ENCODE measurements at regions not wholly inside any gene's neighbourhood (a gene's known extent, or its start where the extent isn't known, plus 50 kb on each side); places are given as distances from the start of the nearest gene placed in this dataset.

DNA sequence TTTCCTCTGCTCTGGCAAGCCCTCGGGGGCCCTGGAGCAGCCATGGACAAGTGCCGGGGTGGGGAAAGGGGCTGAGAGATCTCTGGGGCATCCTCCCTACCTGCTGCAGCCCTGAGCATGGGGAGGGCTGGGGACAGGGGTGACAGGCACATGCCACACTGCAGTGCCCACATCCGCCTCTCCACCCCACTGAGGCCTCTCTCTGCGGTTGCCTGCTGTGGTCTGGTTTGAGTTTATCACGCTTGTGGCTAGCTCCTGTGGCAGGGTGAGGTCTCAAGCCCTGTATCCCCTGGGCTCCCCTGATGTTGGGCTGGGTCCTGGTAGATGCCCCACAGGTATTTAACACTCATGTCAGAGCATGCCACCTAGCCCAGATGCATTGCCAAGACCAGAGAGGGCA lies 52.9 kb upstream of the MLN start:
- in situ Hi-C loops (cut with HindIII; ENCODE audit: low sequenced_read_pairs): no loop called here
- no peak for DNase-seq (ENCODE audit: low read depth, low spot score)
- no peak for TF ChIP-seq CTCF (IDR thresholded peaks at IDR 0.05; ENCODE audit: low read depth, low read length)
- no peak overlapping the region for H3K4me3 ChIP-seq (ENCODE audit: low read depth, low read length)

DNA sequence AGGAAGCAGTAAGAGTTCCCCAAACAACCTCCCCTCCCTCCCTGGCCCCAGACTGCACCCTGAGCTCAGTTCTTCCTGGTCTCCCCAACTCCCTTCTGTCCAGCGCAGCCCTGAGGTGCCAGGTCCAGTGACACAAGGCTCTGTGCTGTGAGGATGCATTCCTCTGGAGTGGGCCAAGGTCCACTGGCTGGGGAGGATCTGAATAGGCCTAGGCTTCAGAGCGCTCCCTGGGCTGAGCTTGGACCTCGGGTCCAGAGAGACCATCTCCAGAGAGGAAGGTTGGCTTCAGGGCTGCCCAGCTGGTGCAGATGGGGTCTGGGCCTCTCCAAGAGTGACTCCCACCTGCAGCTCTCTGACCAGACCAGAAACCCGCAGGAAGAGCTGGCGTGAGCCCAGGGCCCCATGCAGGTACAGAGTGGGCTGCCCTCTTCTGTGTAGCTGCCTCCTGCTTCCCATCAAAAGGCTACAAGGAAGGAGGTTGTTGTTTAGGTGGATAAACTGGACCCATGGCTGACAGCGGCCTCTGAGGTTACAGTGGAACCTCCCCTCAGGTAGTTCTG lies 52.3 kb upstream of the MLN start:
- TF ChIP-seq CTCF (IDR thresholded peaks at IDR 0.05; ENCODE audit: low read depth, low read length): no peak
- in situ Hi-C loops (cut with HindIII; ENCODE audit: low sequenced_read_pairs): no loop called here
- DNase-seq (ENCODE audit: low read depth, low spot score): no peak
- no peak overlapping the region for H3K4me3 ChIP-seq (ENCODE audit: low read depth, low read length)

DNA sequence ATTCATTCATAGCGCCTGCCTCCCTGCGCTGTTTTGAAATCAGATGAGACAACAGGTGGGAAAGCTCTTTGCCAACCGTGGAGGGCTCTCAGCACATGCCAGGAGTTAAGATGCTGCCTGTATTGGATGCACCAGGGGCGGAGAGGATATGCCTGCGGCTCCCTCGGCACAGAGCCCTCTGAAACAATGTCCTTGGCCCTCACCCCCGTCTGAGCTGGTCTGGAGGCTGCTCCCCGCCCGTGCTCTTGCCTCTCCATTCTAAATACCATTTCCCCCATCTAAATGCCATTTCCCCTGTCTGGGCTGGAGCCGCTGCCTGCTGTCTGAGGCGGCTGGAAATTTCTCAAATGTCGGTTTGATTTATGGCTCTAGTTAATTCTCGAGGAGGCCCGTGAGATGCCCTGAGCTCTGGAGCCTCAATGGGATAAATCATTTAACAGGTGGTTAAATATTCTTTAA lies 50.8 kb upstream of the MLN start:
- H3K4me3 ChIP-seq (ENCODE audit: low read depth, low read length): no peak overlapping the region
- in situ Hi-C loops (cut with HindIII; ENCODE audit: low sequenced_read_pairs): no loop called here
- no peak for TF ChIP-seq CTCF (IDR thresholded peaks at IDR 0.05; ENCODE audit: low read depth, low read length)
- DNase-seq (ENCODE audit: low read depth, low spot score): no peak

- H3K4me3 ChIP-seq (ENCODE audit: low read depth, low read length): no peak overlapping the region
- no peak for TF ChIP-seq CTCF (IDR thresholded peaks at IDR 0.05; ENCODE audit: low read depth, low read length)
- no peak for DNase-seq (ENCODE audit: low read depth, low spot score)
- in situ Hi-C loops (cut with HindIII; ENCODE audit: low sequenced_read_pairs): no loop called here
These were observed 49.9 kb upstream of the MLN start for GRCh38 chr6:33853736-33854135.
